Ectodermal cell (in vitro differentiated cells): ENCODE measurements at regions not wholly inside any gene's neighbourhood (a gene's known extent, or its start where the extent isn't known, plus 50 kb on each side); places are given as distances from the start of the nearest gene placed in this dataset.

Experiments used
- H3K27ac ChIP-seq: 2 replicates; pipeline ENCODE4 v1.7.0; 2013; ENCODE audit warnings: mild to moderate bottlenecking, low read depth, low read length; ENCODE audit not compliant: insufficient read depth, poor library complexity, severe bottlenecking
- H3K27me3 ChIP-seq: 2 replicates; pipeline ENCODE4 v1.7.0; 2013; ENCODE audit warnings: mild to moderate bottlenecking, low read length; ENCODE audit not compliant: insufficient read depth, control insufficient read depth, poor library complexity, severe bottlenecking
- H3K36me3 ChIP-seq: one replicate; pipeline ENCODE4 v1.7.0; 2013; ENCODE audit warnings: low read length; ENCODE audit not compliant: control insufficient read depth, insufficient read depth
- H3K4me1 ChIP-seq: one replicate; pipeline ENCODE4 v1.7.0; 2013; ENCODE audit warnings: low read length; ENCODE audit not compliant: control insufficient read depth, insufficient read depth
- H3K4me3 ChIP-seq: 2 replicates; pipeline ENCODE4 v1.7.0; 2013; ENCODE audit warnings: low read depth, low read length, control low read depth; ENCODE audit not compliant: insufficient read depth
- H3K9me3 ChIP-seq: 2 replicates; pipeline ENCODE4 v1.7.0; 2013; ENCODE audit warnings: mild to moderate bottlenecking, low read length, moderate library complexity; ENCODE audit not compliant: control insufficient read depth
- WGBS, 2 experiments: methylation state at CpG; one replicate each; pipeline ENCODE4 v1.1.7; 2013; ENCODE audit warnings: missing lambda C conversion rate in 2 of 2; 5-methylcytosine and 5-hydroxymethylcytosine counted together

GRCh38 chr3:118755253-118755801 lies 279.3 kb downstream of the IGSF11 start:
- H3K36me3 ChIP-seq: no peaks in the 10 kb centered on the region
- H3K27me3 ChIP-seq: no peaks in the 10 kb centered on the region
- H3K4me1 ChIP-seq: no peaks in the 10 kb centered on the region
- no peaks in the 10 kb centered on the region for H3K9me3 ChIP-seq
- no peak overlapping the region for H3K4me3 ChIP-seq
- no peak overlapping the region for H3K27ac ChIP-seq
- WGBS, 2 experiments: 92 to 94% methylated on average over 2 to 3 of the region's 3 CpGs

DNA sequence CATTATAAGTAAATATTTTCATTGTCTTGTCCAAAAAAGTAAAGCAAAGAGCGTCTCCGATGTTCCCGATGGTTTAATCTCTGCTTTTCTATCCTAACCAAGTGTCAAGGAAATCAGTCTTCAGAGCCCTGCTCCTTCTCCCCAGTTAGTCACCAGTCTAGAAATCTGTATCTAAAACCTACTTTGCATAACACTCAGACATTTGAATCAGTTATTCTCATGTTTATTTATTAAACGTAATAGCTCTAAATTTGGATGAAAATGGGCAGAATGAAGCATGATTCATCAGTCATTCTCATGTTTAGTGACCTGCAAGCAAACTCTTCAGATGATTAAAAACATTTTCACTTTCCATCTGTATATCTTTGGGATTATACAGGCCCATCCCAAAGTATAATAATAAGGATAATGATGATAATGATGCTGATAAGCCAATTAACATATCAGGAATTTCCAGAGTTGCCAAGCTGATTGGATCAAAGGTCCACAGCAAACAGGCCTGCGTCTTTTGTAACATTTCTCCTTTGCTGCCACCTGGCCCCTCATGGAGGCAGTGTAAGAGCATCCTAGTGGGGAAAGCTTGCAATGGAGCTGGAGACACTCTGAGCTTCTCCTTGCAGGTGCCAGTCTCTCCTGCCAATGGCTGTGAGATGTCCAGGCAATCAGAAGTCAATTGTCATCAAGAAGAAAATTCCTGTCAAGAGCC lies 273.9 kb downstream of the IGSF11 start:
- no peaks in the 10 kb centered on the region for H3K4me1 ChIP-seq
- H3K36me3 ChIP-seq: no peaks in the 10 kb centered on the region
- no peaks in the 10 kb centered on the region for H3K9me3 ChIP-seq
- 69 to 70% methylated on average over 4 to 5 of the region's 5 CpGs for WGBS, 2 experiments
- no peak overlapping the region for H3K4me3 ChIP-seq
- no peak overlapping the region for H3K27ac ChIP-seq
- no peaks in the 10 kb centered on the region for H3K27me3 ChIP-seq

DNA sequence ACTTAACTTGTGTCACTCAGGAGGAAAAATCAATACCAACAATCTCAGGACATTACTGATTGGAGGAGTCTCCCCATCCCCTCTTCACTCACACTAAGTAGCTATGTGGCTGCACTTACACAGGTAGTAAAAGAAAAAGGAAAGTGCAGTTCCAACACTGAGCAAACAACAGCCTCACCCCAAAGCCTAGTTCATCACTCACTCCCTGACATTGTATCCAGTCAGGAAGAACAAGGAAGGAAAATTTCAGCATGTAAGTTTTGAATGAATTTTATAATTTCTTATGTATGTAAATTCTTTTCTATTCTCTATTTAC lies 273.4 kb downstream of the IGSF11 start:
- no peaks in the 10 kb centered on the region for H3K36me3 ChIP-seq

DNA sequence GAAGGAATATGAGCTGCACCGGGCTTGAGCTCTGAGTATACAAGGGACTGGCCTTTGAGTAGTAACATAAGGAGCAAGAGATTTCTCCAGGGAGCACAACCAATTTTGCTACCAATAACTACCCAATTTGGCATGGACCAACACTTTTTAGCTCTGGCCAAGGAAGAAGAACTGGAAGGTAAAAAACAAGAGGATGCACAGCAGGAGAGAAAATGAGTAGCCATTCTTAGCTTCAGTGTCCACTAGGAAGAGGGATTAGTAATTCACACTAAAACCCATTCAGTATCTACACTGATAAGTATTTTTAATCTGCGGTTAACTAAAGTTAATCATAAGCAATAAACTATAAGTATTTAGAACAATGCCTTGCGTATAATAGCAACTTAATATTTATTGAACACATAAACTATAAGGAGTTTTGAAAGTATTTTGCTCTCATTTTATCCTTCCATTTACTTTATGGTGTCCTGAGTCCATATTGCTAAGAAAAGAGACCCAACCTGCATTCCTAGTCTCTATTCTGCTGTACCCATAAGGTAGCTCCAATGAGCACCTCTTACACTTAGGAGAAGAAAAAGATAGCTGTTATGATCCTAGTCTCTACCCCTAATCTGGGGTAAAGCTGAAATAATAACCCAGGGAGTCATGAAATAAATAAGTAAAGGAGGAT lies 268.9 kb downstream of the IGSF11 start:
- Histone ChIP-seq H3K4me3 (no peak overlapping the region), H3K36me3 (no peaks in the 10 kb centered on the region), H3K9me3 (no peaks in the 10 kb centered on the region), H3K27me3 (no peaks in the 10 kb centered on the region), H3K4me1 (no peaks in the 10 kb centered on the region), H3K27ac (no peak overlapping the region)
- WGBS, 2 experiments: 89 to 91% methylated on average over 1 of the region's 3 CpGs

More for the DNA sequence above, 273.4 kb downstream of the IGSF11 start:
- Histone ChIP-seq H3K27me3 (no peaks in the 10 kb centered on the region), H3K4me1 (no peaks in the 10 kb centered on the region), H3K9me3 (no peaks in the 10 kb centered on the region), H3K4me3 (no peak overlapping the region), H3K27ac (no peak overlapping the region)

GRCh38 chr3:118766306-118766669 lies 268.4 kb downstream of the IGSF11 start:
- H3K36me3 ChIP-seq: no peaks in the 10 kb centered on the region
- H3K9me3 ChIP-seq: no peaks in the 10 kb centered on the region
- no peaks in the 10 kb centered on the region for H3K4me1 ChIP-seq
- no peak overlapping the region for H3K4me3 ChIP-seq
- no peak overlapping the region for H3K27ac ChIP-seq
- no peaks in the 10 kb centered on the region for H3K27me3 ChIP-seq

GRCh38 chr3:118772036-118772435 lies 262.6 kb downstream of the IGSF11 start:
- H3K4me3 ChIP-seq: no peak overlapping the region
- no peaks in the 10 kb centered on the region for H3K27me3 ChIP-seq
- WGBS, 2 experiments: 85 to 86% methylated on average over 2 of the region's 2 CpGs
- H3K9me3 ChIP-seq: no peaks in the 10 kb centered on the region
- H3K36me3 ChIP-seq: no peaks in the 10 kb centered on the region
- peaks cover 12% of the 10 kb centered on the region for H3K4me1 ChIP-seq
- no peak overlapping the region for H3K27ac ChIP-seq

GRCh38 chr3:118772547-118773011 lies 262.1 kb downstream of the IGSF11 start:
- H3K9me3 ChIP-seq: no peaks in the 10 kb centered on the region
- no peaks in the 10 kb centered on the region for H3K27me3 ChIP-seq
- no peaks in the 10 kb centered on the region for H3K36me3 ChIP-seq
- peaks cover 12% of the 10 kb centered on the region for H3K4me1 ChIP-seq
- no peak overlapping the region for H3K27ac ChIP-seq
- no peak overlapping the region for H3K4me3 ChIP-seq

- no peaks in the 10 kb centered on the region for H3K36me3 ChIP-seq
- H3K9me3 ChIP-seq: no peaks in the 10 kb centered on the region
- H3K4me1 ChIP-seq: peaks cover 12% of the 10 kb centered on the region
- H3K27ac ChIP-seq: no peak overlapping the region
- no peak overlapping the region for H3K4me3 ChIP-seq
- H3K27me3 ChIP-seq: no peaks in the 10 kb centered on the region
These were observed 259.6 kb downstream of the IGSF11 start for GRCh38 chr3:118775021-118775420.

- 85 to 88% methylated on average over 4 of the region's 4 CpGs for WGBS, 2 experiments
- H3K4me3 ChIP-seq: no peak overlapping the region
- no peaks in the 10 kb centered on the region for H3K27me3 ChIP-seq
- H3K36me3 ChIP-seq: no peaks in the 10 kb centered on the region
- H3K4me1 ChIP-seq: no peaks in the 10 kb centered on the region
- H3K9me3 ChIP-seq: no peaks in the 10 kb centered on the region
- no peak overlapping the region for H3K27ac ChIP-seq
These were observed 256.4 kb downstream of the IGSF11 start for GRCh38 chr3:118778201-118778600.

DNA sequence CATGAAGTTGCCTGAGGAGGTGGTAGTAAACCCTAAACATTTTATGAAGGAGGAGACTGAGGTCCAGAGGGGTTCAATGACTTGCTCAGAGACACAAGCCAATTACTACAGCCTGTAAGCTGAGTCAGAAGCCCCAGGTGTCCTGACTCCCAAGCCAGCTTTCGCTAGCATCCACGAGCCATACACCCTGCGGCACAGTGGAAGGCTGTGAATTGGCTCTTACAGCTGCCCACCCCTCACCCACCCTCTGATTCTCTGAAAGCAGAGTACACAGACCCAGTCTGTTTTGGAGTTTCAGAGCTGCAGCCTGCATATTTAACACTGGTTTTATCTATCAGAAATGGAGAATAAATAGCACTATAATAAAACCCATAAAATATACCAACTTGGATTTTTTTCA lies 253.4 kb downstream of the IGSF11 start:
- Histone ChIP-seq H3K36me3 (no peaks in the 10 kb centered on the region), H3K4me3 (no peak overlapping the region), H3K27me3 (no peaks in the 10 kb centered on the region), H3K9me3 (no peaks in the 10 kb centered on the region), H3K27ac (no peak overlapping the region), H3K4me1 (no peaks in the 10 kb centered on the region)
- 59% methylated on average over 3 of the region's 3 CpGs for WGBS, 2 experiments
